ENCODE measurements at regions not wholly inside any gene's neighbourhood (a gene's known extent, or its start where the extent isn't known, plus 50 kb on each side); places are given as distances from the start of the nearest gene placed in this dataset.

DNA sequence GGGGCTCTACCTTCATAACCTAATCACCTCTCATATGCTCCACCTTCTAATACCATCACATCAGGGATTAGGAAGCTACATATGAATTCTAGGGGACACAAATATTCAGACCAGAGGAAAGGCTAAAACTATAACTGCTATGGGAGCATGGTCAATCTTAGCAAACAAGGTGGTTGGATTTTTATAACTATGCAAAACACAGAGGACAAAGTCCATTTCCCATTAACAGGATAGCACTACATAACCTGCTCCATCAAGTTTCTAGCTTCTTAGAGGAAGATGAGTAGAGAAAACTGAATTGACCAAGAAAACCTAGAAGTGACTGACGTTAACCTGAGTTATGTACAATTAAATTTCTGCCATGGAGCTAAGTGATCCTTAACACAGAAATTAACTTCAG, 398.6 kb downstream of the TBL1XR1 start:
- no peak for DNase-seq

DNA sequence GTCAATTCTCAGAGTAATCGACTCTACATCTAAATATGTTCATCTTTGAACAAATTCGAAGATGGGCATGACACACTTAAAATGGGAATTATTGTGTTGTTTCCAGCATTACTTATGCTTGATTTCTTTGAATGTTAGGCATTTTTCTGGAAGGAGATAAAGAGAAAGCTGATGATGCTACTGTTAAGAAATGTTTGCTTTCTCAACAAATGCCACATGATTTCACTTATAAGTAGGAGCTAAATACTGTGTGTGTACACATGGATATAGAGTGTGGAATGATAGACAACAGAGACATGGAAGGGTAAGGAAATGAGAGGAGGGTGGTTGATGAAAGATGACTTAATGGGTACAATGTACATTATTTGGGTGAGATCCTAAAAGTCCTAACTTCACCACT, 400.9 kb downstream of the TBL1XR1 start:
- no peak for DNase-seq

DNA sequence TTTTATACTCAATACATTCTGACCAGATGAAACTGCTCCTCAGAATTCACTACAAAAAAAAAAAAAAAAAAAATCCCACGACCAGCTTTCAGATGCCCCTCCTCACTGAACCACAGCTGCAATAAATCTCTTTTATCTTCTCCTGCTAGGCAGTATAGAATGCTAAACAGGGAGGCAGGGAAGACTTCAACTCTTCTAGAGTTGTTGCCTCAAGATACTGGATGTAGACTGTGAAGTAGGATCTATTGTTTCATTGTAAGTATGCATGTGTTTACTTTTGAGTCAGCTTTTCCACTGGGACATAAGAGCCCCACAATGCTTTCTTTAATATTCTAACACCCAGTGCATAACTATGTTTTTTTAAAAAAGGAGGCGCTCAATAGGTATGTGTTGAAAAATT, 401.4 kb downstream of the TBL1XR1 start:
- DNase-seq: no peak

DNA sequence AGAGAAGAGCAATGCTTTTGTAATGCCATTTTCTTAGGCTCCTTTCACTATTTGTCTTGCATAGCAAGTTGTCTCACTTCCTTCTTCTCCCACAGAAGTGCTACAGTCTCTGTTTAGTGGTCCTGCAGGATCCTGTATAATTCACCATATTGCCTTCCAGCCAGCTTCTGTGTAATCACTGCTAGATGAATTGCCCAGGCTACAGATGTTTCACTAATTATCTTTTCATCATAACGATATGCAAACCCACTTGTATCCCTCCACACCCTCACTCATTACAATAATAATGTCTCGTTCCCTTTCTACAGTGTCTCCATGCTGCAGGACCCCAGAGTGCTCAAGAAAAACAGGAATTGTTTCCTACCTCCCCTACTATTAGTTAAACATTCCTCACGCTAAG, 402.9 kb downstream of the TBL1XR1 start:
- no peak for DNase-seq

DNA sequence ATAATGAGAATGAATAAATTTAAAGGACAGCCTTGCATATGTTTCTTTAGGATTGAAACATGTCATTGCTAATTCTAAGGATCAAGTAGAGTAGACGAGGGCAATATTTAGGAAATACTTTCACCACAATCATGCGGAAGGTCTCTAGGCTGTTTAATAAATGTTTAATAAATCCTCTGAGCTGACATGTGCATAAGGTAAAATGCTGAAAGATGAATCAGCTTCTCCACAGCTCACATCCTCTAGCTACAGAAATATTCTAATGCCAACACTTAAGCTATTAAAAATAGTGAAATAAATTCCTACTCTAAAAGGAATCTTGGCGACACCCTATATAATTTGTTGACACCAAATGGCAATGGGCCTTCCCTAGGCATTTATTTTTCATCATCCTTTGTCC, 407.3 kb downstream of the TBL1XR1 start:
- DNase-seq: no peak

DNA sequence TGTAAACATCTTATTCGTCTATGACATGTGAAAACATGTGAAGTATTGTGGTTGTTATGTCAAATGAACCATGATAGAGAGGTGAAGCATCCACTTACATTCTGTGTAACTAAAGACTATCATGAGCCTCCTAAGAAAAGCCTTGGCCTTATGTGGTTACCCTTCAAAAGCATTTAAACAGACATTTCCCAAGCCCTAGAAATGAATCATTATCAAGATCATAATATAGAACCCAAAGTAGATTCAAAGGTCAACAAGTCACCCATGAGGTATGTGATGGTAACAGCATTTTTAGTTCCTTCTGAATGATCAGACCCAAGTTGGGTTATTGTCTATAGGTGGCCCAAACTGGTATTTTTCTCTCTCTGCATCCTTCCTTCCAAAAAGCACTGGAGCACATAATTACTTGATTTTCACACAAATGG, 408.0 kb downstream of the TBL1XR1 start:
- DNase-seq: no peak

DNA sequence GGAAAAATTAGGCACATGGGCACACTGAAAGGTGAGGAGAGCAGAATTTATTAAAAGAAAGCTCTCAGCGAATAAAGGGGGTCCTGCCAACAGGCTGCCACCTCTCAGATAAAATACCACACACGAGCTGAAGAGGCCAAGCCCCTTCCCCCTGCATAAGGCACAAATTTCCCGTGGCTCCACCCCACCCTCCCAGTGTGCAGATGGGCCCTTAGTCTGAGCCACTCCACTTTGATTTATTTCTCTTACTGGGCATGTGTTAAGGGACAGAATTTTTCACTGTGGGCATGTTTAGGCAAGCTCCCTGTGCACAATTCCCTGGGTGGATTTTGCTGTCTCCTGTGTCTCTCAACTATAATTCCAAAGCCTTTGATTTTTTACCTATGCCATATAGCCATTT, 409.8 kb downstream of the TBL1XR1 start:
- DNase-seq: no peak

DNA sequence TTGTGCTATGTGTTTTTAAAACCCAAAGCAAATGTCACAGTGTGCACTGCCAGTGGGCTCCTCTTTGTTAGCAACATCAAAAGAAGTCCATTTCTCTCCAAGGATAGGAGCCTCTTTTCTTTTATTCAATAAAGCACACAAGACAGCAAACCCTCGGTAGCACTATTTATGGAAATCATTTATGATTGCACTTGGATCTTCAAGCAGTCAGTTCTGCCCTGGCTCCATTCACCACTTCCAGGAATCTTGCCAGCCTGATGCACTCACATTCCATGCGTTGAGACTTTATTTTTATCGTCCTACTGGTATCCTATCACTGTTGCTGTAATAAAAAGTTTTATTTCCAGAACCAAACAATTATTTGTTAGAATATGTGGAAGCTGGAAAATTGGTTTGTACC, 412.1 kb downstream of the TBL1XR1 start:
- DNase-seq: peak in 25 of 58 donors; percentile 1 to 31 (median 8)

DNA sequence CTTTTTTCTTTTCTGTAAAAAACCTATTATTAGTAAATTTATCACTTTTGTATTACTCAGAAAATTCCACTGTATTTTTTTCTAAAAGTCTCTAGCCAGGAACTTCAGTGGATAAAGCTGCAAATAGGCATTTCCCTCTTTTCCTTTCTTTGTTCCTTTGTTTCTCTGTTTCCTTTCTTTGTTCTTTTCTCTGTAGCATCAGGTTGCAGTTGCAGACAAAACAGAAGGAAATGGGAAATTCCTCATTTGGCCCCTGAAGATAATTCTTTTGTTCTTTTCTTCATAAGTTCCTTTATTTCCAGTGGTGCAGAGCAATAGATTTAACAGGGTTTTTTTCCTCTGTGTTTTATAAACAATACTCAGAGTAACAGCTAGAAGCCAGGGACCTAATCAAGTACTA, 416.5 kb downstream of the TBL1XR1 start:
- no peak for DNase-seq

DNA sequence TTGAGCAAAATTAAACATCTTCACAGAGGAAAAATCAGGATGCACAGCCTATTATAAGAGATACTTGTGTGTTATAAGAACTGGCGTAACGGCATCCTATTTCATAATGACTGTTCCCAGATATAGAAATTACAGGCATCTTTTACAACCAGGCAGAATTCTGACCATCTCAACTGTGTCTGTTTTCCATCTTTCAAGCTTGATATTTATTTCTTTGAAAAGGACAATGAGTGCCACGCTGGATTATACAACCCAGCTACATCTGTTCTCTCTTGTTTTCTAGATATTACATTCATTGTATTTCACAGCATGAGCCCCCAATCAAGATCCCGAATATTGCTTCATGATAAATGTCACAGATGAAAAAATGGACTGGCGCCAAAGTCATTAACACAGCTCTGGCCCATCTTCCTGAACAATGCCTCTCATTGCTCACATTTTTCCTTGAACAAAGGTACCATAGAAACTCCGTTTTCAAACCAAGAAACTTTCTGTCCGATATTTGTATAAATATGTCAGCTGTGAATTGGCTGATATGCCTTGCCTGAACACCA, 420.6 kb downstream of the TBL1XR1 start:
- no peak for DNase-seq

DNA sequence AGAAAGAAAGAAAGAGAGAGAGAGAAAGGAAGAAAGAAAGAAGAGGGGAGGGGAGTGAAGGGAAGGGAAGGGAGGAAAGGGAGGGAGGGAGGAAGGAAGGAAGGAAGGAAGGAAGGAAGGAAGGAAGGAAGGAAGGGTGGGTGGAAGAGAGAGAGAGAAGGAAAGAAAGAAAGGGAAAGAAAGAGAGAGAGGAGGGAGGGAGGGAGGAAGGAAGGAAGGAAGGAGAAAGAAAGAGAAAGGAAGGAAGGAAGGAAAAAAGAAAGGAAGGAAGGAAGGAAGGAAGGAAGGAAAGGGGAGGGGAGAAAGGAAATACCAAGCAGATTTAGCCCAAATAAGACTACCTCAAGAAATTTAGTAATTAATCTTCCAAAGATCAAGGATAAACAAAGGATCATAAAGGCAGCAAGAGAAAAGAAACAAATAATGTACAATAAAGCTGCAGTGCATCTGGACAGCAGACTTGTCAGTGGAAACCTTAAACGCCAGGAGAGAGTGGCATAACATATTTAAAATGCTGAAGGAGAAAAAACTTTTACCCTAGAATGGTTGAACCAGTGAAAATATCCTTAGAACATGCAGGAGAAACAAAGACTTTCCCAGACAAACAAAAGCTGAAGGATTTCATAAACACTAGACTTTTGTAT, 427.6 kb downstream of the TBL1XR1 start:
- DNase-seq: no peak

DNA sequence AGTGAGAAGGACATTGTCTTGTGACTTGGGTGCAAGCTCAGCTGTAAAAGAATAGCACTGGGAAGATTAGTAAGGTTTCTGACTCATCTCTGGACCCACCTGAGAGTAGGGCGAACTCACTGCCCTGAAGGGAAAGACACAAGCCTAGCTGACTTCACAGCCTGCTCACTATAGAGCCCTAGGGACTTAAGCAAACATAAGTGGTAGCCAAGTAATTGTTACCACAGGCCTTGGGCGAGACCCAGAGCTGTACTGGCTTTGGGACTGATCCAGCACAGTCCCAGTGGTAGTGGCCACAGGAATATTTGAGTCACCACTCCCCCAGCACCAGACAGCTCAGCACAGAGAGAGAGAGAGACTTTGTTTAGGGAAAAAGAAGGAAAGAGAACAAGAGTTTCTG, 429.9 kb downstream of the TBL1XR1 start:
- DNase-seq: no peak

DNA sequence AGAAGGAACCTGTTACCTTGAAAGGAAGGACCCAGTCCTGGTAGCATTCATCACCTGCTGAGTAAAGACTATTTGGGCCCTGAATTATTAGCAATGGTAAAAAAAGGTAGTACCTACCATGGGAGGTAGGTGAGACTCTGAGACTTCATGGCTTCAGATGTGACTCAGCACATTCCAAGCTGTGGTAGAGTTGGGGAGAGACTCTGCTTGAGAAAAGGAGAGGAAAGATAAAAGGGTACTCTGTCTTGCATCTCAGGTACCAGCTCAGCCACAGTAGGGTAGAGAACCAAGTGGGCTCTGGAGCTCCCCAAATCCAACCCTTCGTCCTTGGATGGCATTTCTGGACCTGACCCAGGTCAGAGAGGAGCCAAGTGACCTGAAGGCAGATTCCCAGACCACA, 430.4 kb downstream of the TBL1XR1 start:
- no peak for DNase-seq

DNA sequence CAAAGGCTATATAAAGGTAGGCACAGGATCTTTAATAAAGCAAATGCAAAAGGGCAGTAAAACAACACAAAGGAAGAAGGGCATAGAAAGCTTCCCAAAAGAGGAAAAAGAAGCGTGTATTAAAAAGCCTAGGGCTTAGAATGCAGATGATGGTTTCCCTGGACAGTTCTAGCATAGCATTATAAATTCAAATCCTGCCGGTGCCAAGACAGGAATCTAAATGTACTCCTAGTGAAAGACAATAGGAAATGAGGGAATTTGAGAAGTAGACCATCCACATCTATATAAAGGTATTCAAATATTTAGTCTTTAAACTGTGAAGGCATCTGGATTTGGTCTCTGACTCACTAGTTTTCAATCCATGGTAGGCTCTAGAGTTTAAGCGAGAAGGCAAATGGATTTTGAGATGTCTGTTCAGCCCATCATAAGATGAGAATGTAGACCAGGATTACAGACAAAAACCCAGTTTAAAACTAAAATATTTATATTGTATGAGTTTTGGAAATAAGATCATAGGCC, 431.8 kb downstream of the TBL1XR1 start:
- no peak for DNase-seq

DNA sequence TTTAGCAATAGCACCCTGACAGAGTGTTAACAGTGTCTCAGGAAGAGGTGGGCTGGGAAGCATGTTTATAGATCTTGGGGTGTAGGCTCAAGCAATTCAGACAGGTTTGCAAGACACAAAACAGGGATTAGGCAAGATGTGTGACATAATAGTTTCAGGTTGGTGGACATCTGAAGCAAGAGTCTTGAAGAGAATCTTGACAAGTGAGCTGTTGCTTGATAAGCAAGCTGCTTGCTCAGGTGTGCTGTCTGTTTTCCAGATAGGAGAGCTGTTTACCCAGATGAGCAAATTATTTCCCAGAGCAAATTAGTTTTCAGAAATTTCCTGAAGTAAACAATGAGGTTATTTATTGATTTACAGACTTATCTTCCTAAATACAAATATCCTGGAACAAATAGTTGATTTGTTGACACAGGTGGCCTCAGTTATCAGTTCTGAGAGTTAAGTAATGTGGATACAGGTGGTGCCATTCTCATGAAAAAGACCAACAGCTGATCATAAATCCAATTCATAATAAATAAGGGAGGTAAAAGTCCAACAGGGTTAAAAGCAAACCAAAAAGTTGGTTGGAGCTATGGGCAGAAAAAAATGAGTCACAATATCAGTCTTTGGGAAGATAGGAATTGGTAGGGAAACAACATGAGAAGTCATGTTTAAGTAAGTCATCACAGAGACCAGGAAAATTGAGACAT, 437.3 kb downstream of the TBL1XR1 start:
- no peak for DNase-seq

DNA sequence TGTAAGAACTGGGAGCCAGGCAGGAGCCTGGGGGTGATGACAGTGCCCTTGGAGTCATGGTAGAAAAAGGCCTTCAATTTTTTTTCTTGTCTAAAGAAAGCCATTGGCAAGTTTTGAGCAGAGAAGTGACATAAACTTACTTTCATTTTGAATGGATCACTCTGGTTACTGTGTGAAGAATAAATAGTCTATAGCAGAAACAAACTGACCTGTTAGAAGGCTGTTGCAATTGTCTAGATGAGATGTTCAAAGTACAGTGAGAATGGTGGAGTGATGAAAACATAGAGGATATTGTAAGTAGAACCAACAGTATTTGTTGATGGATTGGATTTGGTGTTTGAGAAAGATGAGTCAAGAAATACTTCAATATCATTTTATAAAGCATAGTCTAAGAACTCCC, 439.9 kb downstream of the TBL1XR1 start:
- DNase-seq: no peak

DNA sequence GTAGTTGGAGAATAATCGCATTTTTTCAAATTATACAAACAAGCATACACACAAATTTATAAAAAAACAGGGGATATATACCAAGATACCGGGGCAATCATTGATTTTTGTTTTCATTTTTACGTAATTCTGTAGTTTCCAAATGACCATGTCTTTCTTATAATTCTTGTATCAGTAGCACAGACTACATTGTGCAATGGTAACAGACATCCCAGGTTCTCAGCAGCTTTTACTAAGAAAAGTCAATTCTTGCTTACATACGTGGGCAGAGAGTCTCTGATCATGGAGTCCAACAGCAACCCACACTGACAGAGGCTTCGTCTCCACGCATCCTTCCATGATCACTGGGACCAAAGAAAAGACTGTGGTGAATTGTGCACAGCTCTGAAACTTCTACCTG, 441.3 kb downstream of the TBL1XR1 start:
- DNase-seq: no peak

DNA sequence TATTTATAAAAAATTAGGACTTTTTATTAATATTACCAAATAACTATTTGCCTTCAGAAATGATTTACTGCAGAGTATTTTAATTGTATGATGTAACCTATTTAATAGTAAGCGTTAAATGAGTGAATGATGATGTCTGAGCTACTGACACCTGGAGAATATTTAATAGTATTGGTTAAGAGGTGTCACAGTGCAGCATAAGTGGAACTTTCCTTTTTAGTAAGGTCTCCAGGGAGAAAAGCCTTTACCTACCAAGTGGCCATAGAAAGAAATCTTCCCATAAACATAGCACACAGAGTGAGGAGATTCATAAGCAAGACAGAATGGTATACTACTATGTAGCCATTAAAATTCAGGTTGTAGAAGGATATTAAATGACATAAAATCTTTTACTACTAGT, 441.7 kb downstream of the TBL1XR1 start:
- DNase-seq: no peak

DNA sequence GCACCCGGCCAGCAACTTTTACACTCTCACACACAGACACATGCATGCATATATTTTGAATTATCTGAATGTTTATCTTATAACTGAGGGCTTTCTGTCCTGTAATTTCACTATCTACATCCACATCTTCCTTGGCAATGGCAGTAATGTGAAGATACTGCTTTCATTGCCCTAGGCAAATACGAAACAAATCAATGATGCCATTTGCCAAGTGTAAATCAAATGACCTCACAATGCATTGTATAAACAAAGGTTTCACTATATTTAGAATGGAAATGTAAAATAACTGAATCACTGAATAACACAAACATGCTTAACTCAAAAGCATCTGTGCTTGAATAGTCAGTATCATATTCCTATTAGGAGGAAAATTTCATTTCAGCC, 455.6 kb downstream of the TBL1XR1 start:
- no peak for DNase-seq

DNA sequence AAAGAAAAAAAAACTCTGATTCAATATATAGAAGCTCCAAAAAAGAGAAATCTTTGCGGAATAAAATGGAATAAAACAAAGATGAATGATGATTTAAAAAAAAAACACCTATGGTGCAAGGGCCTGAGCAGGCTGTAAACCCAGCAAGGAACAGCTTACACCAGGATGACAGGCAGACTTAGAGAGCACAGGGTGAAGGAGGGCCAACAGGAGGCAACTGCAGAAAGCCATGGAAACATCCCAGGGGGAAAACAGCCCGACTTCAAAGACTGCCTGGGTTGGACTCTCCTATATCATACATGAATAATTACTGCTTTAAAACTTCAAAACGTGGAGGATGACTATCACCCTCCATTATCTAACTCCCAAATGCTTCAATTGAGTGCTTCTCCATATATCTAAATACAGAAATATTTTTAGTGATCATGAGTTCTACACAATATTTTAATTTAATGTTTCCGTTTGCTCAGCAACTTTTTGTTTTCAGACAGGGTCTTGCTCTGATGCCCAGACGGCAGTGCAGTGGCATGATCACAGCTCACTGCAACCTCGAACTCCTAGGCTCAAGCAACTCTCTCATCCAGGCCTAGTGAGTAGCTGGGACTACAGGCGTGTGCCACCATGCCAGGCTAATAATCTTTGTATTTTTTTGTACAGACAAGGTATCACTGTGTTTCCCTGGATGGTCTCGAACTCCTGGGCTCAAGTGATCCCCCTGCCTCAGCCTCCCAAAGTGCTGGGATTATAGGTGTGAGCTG, 456.2 kb downstream of the TBL1XR1 start:
- no peak for DNase-seq

DNA sequence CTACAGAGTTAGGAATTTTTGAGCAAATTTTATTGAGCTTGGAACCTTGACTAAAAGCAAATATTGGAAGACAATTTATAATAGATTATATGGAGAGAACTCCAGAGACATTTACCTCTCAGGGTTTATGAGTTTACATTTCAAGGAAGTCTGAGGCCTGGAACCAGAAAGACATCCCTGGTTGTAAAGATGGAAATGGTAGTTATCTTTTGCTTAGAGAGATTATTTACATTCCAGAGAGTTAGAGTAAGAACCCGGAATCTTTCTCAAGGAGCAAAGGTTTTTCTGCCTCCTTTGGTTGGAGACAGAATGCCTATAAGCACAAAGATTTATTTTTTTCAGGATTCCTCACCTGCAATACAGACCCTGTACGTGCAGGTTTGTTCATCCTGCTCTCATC, 458.1 kb downstream of the TBL1XR1 start:
- DNase-seq: no peak

DNA sequence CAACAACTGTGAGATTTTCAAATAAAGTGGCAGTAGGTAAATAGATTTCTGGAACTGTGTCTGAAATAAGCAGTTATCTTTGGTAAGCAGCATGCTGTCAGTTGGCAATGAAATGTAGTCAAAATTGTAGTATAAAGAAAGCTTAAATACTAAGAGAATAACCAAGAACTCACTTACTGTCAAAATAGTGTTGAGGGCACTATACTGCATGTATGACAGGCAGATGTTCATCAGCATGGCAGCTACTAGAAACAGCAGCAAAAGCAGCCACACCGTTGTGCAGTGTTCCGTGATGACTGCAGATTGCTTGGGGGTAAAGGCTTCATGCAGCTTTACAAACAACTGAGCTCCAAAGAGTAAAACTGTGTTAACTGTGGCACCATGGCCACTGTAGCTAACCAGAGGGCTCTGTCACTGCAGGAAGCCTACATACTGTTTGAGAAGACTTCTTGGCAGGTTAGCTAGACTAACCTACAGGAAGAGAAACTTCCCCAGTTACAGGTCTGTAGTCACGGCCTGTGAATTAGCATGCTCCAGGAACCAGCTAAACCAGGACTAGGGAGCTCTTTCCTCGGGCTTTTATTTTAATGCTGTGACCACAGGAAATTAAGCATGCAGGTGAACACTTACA, 459.7 kb downstream of the TBL1XR1 start:
- DNase-seq: no peak
